H1 (cell line): ENCODE measurements at regions not wholly inside any gene's neighbourhood (a gene's known extent, or its start where the extent isn't known, plus 50 kb on each side); places are given as distances from the start of the nearest gene placed in this dataset.

ENCODE experiments used
- EZH2 ChIP-seq: fragments of 200-600 bp; sonication (generic); IDR thresholded peaks from 2 replicates; pipeline ENCODE4 v1.7.1; 2012; ENCODE audit warnings: low read depth, mild to moderate bottlenecking, moderate library complexity, low read length, inconsistent platforms; ENCODE audit not compliant: severe bottlenecking
- POLR2AphosphoS5 ChIP-seq: IDR thresholded peaks from 2 replicates; pipeline ENCODE4 v1.6.1; 2011; ENCODE audit warnings: low read depth, low read length
- RFX5 ChIP-seq: IDR thresholded peaks from 2 replicates; pipeline ENCODE4 v1.6.1; 2011; ENCODE audit warnings: low read depth, low read length, improper control_type of control experiment, borderline replicate concordance
- TF ChIP-seq, protein P1 (sequence below): fragments of 300-600 bp; sonication (generic); IDR thresholded peaks from 2 replicates; pipeline ENCODE4 v1.7.1; 2012; ENCODE audit warnings: low read length, moderate library complexity, mild to moderate bottlenecking, inconsistent platforms; ENCODE audit not compliant: insufficient replicate concordance

DNA sequence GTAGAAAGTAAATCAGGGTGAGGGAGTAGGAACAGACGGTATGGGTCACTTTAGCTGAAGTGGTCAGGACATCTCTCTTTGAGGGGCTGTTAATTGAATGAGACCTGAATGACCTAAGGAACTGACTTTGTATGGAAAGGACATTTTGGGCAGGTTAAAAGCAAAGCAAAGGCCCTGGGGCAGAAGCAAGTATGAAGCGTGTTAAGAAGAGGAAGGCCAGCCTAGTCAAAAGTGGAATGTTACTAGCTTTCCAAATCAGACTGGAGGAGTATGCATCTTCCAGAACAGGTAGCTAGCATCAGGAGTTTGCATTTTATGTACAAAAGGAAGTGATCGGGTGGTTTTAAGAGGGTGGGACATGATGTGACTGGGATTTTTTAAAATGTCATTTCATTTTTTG, 70.9 kb upstream of the PCGF5 start:
- TF ChIP-seq, protein P1, sequence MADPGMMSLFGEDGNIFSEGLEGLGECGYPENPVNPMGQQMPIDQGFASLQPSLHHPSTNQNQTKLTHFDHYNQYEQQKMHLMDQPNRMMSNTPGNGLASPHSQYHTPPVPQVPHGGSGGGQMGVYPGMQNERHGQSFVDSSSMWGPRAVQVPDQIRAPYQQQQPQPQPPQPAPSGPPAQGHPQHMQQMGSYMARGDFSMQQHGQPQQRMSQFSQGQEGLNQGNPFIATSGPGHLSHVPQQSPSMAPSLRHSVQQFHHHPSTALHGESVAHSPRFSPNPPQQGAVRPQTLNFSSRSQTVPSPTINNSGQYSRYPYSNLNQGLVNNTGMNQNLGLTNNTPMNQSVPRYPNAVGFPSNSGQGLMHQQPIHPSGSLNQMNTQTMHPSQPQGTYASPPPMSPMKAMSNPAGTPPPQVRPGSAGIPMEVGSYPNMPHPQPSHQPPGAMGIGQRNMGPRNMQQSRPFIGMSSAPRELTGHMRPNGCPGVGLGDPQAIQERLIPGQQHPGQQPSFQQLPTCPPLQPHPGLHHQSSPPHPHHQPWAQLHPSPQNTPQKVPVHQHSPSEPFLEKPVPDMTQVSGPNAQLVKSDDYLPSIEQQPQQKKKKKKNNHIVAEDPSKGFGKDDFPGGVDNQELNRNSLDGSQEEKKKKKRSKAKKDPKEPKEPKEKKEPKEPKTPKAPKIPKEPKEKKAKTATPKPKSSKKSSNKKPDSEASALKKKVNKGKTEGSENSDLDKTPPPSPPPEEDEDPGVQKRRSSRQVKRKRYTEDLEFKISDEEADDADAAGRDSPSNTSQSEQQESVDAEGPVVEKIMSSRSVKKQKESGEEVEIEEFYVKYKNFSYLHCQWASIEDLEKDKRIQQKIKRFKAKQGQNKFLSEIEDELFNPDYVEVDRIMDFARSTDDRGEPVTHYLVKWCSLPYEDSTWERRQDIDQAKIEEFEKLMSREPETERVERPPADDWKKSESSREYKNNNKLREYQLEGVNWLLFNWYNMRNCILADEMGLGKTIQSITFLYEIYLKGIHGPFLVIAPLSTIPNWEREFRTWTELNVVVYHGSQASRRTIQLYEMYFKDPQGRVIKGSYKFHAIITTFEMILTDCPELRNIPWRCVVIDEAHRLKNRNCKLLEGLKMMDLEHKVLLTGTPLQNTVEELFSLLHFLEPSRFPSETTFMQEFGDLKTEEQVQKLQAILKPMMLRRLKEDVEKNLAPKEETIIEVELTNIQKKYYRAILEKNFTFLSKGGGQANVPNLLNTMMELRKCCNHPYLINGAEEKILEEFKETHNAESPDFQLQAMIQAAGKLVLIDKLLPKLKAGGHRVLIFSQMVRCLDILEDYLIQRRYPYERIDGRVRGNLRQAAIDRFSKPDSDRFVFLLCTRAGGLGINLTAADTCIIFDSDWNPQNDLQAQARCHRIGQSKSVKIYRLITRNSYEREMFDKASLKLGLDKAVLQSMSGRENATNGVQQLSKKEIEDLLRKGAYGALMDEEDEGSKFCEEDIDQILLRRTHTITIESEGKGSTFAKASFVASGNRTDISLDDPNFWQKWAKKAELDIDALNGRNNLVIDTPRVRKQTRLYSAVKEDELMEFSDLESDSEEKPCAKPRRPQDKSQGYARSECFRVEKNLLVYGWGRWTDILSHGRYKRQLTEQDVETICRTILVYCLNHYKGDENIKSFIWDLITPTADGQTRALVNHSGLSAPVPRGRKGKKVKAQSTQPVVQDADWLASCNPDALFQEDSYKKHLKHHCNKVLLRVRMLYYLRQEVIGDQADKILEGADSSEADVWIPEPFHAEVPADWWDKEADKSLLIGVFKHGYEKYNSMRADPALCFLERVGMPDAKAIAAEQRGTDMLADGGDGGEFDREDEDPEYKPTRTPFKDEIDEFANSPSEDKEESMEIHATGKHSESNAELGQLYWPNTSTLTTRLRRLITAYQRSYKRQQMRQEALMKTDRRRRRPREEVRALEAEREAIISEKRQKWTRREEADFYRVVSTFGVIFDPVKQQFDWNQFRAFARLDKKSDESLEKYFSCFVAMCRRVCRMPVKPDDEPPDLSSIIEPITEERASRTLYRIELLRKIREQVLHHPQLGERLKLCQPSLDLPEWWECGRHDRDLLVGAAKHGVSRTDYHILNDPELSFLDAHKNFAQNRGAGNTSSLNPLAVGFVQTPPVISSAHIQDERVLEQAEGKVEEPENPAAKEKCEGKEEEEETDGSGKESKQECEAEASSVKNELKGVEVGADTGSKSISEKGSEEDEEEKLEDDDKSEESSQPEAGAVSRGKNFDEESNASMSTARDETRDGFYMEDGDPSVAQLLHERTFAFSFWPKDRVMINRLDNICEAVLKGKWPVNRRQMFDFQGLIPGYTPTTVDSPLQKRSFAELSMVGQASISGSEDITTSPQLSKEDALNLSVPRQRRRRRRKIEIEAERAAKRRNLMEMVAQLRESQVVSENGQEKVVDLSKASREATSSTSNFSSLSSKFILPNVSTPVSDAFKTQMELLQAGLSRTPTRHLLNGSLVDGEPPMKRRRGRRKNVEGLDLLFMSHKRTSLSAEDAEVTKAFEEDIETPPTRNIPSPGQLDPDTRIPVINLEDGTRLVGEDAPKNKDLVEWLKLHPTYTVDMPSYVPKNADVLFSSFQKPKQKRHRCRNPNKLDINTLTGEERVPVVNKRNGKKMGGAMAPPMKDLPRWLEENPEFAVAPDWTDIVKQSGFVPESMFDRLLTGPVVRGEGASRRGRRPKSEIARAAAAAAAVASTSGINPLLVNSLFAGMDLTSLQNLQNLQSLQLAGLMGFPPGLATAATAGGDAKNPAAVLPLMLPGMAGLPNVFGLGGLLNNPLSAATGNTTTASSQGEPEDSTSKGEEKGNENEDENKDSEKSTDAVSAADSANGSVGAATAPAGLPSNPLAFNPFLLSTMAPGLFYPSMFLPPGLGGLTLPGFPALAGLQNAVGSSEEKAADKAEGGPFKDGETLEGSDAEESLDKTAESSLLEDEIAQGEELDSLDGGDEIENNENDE: no peak
- TF ChIP-seq POLR2AphosphoS5: no peak
- TF ChIP-seq EZH2: no peak
- no peak for TF ChIP-seq RFX5
